ENCODE measurements at regions not wholly inside any gene's neighbourhood (a gene's known extent, or its start where the extent isn't known, plus 50 kb on each side); places are given as distances from the start of the nearest gene placed in this dataset.

DNA sequence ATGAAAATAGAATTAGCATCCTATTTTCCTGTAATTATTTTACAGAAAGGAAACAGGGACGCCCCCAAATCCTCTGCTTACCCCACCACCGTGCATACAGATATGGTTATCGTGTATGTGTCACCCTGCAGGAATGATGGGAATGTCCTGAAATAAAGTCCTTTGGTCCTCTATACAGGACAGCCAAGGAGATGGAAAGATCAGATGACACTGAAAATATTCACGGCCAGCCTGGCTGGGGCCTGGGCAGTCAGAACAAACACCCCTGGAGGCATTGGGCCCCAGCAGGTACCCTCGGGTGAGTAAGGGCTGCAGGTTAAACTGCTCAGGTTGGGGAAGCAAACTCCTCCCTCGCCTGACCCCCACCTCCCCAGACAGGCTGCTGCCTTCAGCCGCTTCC, 368.0 kb downstream of the FOXL1 start:
- TF ChIP-seq CTCF (IDR thresholded peaks at IDR 0.05; ENCODE audit: poor library complexity), result no peak
- TF ChIP-seq EZH2phosphoT487 (IDR thresholded peaks at IDR 0.05; ENCODE audit: low read depth, severe bottlenecking, unreplicated experiment), result no peak
- no peak for TF ChIP-seq EZH2 (IDR thresholded peaks at IDR 0.05; ENCODE audit: borderline replicate concordance)

Measured in hepatocyte (in vitro differentiated cells).